Lower leg skin (tissue), 3 donors: ENCODE measurements at regions not wholly inside any gene's neighbourhood (a gene's known extent, or its start where the extent isn't known, plus 50 kb on each side); places are given as distances from the start of the nearest gene placed in this dataset.

Experiments
- CTCF ChIP-seq, 3 donors: fragments of 450-650 bp; IDR thresholded peaks; one replicate each; pipeline ENCODE4 v1.5.1; 2016; ENCODE audit warnings: antibody characterized with exemption in 3 of 3, mild to moderate bottlenecking in 3 of 3, moderate library complexity in 2 of 3
- POLR2A ChIP-seq, 2 donors: fragments of 450-650 bp; IDR thresholded peaks; one replicate each; pipeline ENCODE4 v1.6.1; 2016 to 2017; ENCODE audit warnings: antibody characterized with exemption in 2 of 2, mild to moderate bottlenecking in 1 of 2, moderate library complexity in 1 of 2

- TF ChIP-seq CTCF (IDR thresholded peaks at IDR 0.05) (no peak), POLR2A (IDR thresholded peaks at IDR 0.05) (no peak)
Observed at GRCh38 chr5:174428895-174429294, 295.5 kb upstream of the MSX2 start.
